ENCODE measurements at regions not wholly inside any gene's neighbourhood (a gene's known extent, or its start where the extent isn't known, plus 50 kb on each side); places are given as distances from the start of the nearest gene placed in this dataset.

DNA sequence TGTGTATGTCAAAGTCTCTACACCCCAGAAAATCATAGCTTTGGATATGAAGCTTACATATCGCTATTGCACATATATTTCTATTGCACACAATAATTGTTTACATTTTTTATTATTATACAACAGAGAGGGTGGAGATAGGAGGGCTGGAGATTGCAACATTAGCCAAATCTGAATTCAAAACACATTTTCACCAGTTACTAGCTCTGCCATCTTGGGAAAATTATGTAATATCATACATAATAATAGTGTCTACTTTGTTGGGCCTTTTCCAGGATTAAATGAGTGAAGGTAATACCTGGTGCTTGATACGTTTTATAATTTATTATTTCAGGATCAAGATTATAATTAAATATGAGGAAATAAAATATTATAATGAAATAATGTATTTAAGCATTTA, 507.4 kb upstream of the TBX3 start:
- no peak for TF ChIP-seq SUZ12 (IDR thresholded peaks at IDR 0.05; ENCODE audit: low read length)
- TF ChIP-seq, protein P1, sequence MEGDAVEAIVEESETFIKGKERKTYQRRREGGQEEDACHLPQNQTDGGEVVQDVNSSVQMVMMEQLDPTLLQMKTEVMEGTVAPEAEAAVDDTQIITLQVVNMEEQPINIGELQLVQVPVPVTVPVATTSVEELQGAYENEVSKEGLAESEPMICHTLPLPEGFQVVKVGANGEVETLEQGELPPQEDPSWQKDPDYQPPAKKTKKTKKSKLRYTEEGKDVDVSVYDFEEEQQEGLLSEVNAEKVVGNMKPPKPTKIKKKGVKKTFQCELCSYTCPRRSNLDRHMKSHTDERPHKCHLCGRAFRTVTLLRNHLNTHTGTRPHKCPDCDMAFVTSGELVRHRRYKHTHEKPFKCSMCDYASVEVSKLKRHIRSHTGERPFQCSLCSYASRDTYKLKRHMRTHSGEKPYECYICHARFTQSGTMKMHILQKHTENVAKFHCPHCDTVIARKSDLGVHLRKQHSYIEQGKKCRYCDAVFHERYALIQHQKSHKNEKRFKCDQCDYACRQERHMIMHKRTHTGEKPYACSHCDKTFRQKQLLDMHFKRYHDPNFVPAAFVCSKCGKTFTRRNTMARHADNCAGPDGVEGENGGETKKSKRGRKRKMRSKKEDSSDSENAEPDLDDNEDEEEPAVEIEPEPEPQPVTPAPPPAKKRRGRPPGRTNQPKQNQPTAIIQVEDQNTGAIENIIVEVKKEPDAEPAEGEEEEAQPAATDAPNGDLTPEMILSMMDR (IDR thresholded peaks at IDR 0.05; ENCODE audit: control extremely low read depth in 1 of 3, insufficient read depth in 1 of 3, low read depth in 1 of 3, low read length in 3 of 3): no peak
- TF ChIP-seq SAP30 (IDR thresholded peaks at IDR 0.05; ENCODE audit: insufficient read depth, insufficient replicate concordance, low read length): no peak
- TF ChIP-seq TAF1 (IDR thresholded peaks at IDR 0.05; ENCODE audit: low read depth, low read length): no peak
- no peak for TF ChIP-seq RFX5 (IDR thresholded peaks at IDR 0.05; ENCODE audit: borderline replicate concordance, low read depth, low read length)
- TF ChIP-seq RBBP5 (IDR thresholded peaks at IDR 0.05; ENCODE audit: borderline replicate concordance, low read depth, low read length): no peak
- TF ChIP-seq YY1 (IDR thresholded peaks at IDR 0.05; ENCODE audit: low read depth, low read length): no peak
- TF ChIP-seq CREB1 (IDR thresholded peaks at IDR 0.05): no peak
- TF ChIP-seq EZH2 (IDR thresholded peaks at IDR 0.05; ENCODE audit: low read depth, low read length, severe bottlenecking): no peak
- no peak for TF ChIP-seq HDAC2 (IDR thresholded peaks at IDR 0.05; ENCODE audit: borderline replicate concordance in 1 of 2, low read depth in 2 of 2, low read length in 2 of 2)
- TF ChIP-seq POLR2A (IDR thresholded peaks at IDR 0.05; ENCODE audit: control extremely low read depth in 1 of 2, low read depth in 2 of 2, low read length in 2 of 2): no peak

Data from H1 (cell line).